KBM-7 (cell line): ENCODE measurements at regions not wholly inside any gene's neighbourhood (a gene's known extent, or its start where the extent isn't known, plus 50 kb on each side); places are given as distances from the start of the nearest gene placed in this dataset.

ENCODE experiments used
- DNase-seq: peaks from one replicate; pipeline ENCODE4 v3.0.0-alpha.2; 2015
- in situ Hi-C: fragments of 300-500 bp; cut with MboI; formaldehyde crosslinking; loops from 2 replicates; pipeline ENCODE4 v1.14.3; 2020; ENCODE audit warnings: low sequenced_read_pairs, low pct_unique_long_range_greater_than_20kb, mixed read lengths

- no peak for DNase-seq
- in situ Hi-C loops = no loop called here
These were observed 312.7 kb downstream of the PTPRU start for GRCh38 chr1:29549001-29549400.

DNA sequence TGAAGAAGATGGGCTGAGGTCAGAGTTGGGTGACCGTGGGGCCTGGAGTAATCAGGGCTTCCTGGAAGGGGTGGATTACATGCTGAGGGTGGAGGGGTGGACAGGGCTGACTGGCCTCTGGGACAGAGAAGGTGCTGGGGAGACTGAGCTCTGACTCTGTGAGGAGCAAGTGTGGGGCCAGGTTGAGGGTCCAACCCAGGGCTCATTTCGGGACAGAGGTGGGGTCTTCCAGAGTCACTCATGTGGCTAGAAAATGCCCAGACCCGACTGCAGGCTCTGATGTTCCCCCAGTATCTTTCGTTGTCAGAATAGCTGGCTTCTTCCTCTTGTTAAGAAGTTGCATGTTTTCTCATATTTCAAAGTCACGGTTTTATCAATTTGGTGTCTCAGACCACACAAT lies 311.8 kb downstream of the PTPRU start:
- in situ Hi-C loops = no loop called here
- DNase-seq = no peak

GRCh38 chr1:29547300-29547699 lies 311.0 kb downstream of the PTPRU start:
- DNase-seq = no peak

DNA sequence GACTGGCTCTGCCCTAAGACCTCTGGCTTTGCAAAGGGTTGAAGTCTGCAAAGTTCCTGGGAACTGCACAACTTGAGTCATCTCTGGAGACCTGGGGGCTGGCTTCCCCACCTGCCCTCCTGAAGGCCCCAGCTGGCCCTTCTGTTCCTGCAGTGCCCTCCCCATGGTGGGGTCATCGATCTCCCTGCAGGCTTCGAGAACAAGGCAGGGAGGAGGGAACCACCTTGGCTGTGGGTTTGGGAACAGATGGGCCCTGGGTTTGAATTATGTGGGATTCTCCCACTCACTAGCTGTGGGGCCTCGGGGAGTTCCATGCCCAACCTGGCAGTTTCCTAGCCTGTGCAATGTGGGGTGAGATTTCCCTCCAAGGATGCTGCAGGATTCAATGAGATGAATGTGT lies 310.2 kb downstream of the PTPRU start:
- in situ Hi-C loops = no loop called here
- no peak for DNase-seq

More at GRCh38 chr1:29547300-29547699, 311.0 kb downstream of the PTPRU start:
- in situ Hi-C loops = no loop called here

DNA sequence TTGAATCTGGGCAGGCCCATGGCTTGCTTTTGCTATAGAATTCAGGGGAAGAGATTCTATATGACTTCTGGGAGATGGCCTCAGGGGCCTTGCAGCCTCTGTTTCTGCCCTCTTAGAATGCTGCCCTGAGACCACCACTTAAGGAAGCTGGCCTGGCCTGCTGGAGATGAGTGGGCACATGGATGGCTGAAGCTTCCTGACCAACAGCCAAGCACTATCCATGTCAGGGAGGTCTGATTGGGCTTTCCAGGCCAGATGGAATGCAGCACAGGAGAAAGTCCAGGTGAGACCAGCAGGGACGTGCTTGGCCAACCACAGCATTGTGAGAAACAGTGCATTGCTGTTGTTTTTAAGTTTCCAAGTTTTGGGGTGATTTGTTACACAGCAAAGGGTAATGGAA lies 308.1 kb downstream of the PTPRU start:
- in situ Hi-C loops = no loop called here
- no peak for DNase-seq

GRCh38 chr1:29543586-29543985 lies 307.3 kb downstream of the PTPRU start:
- in situ Hi-C loops = no loop called here
- DNase-seq = no peak

- DNase-seq = no peak
These were observed 306.2 kb downstream of the PTPRU start for GRCh38 chr1:29542548-29542947.

GRCh38 chr1:29541631-29542030 lies 305.3 kb downstream of the PTPRU start:
- in situ Hi-C loops = no loop called here
- DNase-seq = no peak

More at GRCh38 chr1:29542548-29542947, 306.2 kb downstream of the PTPRU start:
- in situ Hi-C loops = no loop called here

GRCh38 chr1:29540801-29541357 lies 304.6 kb downstream of the PTPRU start:
- in situ Hi-C loops = no loop called here
- DNase-seq = no peak

DNA sequence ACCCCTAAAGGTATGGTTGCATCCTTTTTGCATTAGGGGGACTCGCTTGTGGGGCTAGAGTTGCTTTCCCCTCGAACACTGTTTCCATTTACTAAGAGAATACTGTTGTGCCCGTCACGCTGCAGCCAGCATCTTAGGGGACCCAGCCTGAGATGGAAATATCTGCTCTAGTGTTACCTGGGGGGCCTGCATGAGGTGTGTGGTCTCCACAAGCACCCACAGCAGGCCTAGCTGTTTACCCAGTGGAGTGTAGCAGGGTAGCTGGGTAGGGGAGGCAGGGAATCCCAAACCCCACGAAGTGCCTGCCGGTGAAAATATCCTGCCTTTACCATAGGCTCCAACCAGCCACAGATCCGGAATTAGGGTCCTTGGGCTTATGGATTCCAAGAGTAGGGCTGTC lies 303.6 kb downstream of the PTPRU start:
- in situ Hi-C loops = no loop called here
- no peak for DNase-seq

DNA sequence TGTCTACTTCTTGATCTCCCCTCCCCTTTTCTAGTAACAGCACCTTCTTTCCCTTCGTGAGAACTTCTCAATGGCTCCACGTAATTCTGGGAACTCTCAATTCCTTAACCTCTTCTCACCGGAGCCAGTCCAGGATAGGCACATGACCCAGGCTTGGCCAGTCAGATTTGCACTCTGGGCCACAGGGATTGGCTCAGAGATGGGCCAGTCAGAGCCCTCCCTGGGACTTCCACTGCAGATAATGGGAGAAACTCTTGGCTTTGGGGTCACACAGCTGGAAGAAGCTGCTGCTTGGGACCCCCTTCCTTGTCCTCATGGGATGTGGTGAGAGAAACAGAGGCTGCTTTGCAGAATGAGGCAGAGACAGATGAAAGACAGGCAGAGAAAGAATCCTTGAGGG lies 302.3 kb downstream of the PTPRU start:
- DNase-seq = no peak
- in situ Hi-C loops = no loop called here

DNA sequence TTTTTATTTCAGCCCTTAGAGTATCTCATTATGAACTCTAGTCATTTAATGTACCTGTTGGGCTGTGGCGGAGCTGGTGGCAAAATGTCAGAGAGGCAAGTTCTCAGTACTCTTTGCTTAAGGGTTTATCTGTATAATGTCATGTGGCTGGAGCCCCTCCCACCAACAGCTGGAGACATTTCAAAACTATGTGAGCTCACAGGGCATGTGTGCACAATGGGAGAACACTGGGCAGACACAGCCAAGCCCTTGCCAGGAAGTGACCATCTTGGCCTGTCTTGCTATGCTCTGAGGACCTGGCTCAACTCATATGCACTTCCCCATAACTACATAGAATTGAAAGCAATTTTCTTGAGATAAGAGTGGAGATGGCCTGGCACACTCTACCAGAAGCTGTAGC lies 296.4 kb downstream of the PTPRU start:
- in situ Hi-C loops = no loop called here
- no peak for DNase-seq

DNA sequence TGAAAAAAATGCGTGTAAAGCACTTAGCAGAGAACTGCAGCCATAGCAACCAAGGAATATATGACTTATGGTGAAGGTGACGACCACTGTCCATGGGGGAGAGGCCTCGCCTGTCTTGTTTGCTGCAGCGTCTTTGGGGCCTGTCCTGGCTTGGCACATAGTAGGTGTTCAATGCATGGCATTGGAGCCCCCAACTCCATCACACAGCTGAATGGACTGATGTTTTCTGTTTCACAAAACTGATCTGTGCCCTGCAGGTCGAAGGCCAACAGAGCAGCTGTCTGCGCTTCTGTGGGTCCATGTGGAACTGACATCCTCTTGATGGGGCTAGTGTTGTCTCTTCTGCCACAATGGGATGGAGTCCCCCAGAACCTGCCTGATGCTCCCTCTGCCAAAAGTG lies 296.0 kb downstream of the PTPRU start:
- in situ Hi-C loops = no loop called here
- no peak for DNase-seq

GRCh38 chr1:29531596-29531995 lies 295.3 kb downstream of the PTPRU start:
- no peak for DNase-seq
- in situ Hi-C loops = no loop called here

DNA sequence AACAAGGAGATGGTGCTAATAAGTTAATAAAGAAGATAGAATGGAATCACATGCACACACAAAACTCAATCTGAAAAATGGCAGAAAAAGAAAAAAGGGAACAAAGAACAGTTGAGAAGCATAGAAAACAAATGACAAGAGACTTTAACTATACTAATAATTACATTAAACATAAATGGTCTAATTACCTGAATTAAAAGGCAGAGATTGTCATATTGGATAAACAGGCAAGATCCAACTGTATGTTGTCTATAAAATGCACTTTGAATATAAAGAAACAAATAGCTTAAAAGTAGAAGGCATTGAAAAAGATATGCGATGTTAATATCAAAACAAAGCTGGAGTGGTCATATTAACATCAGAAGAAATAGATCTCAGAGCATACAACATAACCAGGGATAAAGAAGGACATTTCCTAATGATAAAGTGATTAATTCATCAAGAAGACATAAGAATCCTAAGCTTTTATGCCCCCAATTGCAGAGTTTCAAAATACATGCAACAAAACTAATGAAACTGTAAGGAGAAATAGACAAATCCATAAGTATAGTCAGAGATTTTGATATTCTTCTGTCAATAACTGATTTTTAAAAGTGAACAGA lies 293.5 kb downstream of the PTPRU start:
- DNase-seq = no peak
- in situ Hi-C loops = no loop called here

- in situ Hi-C loops = no loop called here
These were observed 291.1 kb downstream of the PTPRU start for GRCh38 chr1:29527314-29528004.

GRCh38 chr1:29525941-29526340 lies 289.6 kb downstream of the PTPRU start:
- in situ Hi-C loops = no loop called here
- DNase-seq = no peak

More at GRCh38 chr1:29527314-29528004, 291.1 kb downstream of the PTPRU start:
- no peak for DNase-seq

GRCh38 chr1:29524285-29525065 lies 288.2 kb downstream of the PTPRU start:
- no peak for DNase-seq
- in situ Hi-C loops = no loop called here

- in situ Hi-C loops = no loop called here
These were observed 287.3 kb downstream of the PTPRU start for GRCh38 chr1:29523576-29523975.

GRCh38 chr1:29523136-29523535 lies 286.8 kb downstream of the PTPRU start:
- DNase-seq = no peak
- in situ Hi-C loops = no loop called here

More at GRCh38 chr1:29523576-29523975, 287.3 kb downstream of the PTPRU start:
- no peak for DNase-seq
